Liver (tissue), 7 donors: ENCODE measurements at regions not wholly inside any gene's neighbourhood (a gene's known extent, or its start where the extent isn't known, plus 50 kb on each side); places are given as distances from the start of the nearest gene placed in this dataset.
"Not testable (repeated sequence)": the region's sequence is repeated elsewhere in the genome, so short reads cannot be mapped to it uniquely, and the experiment has no call there.

ENCODE experiments used
- DNase-seq: peaks from one replicate; pipeline ENCODE4 v3.0.0-alpha.2; 2017; ENCODE audit warnings: low spot score
- H3K27ac ChIP-seq, 2 donors: one replicate each; pipeline ENCODE4 v1.7.0; 2013; ENCODE audit warnings: inconsistent platforms in 2 of 2, low read length in 2 of 2, control low read depth in 1 of 2, low read depth in 1 of 2, mild to moderate bottlenecking in 1 of 2
- H3K27me3 ChIP-seq, 4 donors: one replicate each; pipeline versions ENCODE4 v1.6.1 to v1.7.0; 2013; ENCODE audit warnings: low read length in 3 of 4, inconsistent platforms in 1 of 4, mild to moderate bottlenecking in 1 of 4, moderate library complexity in 1 of 4; ENCODE audit not compliant: control insufficient read depth in 4 of 4, insufficient read depth in 4 of 4
- H3K36me3 ChIP-seq, 4 donors: one replicate each; pipeline versions ENCODE4 v1.6.1 to v1.7.0; 2013; ENCODE audit warnings: low read length in 3 of 4, mild to moderate bottlenecking in 3 of 4, low read depth in 1 of 4, moderate library complexity in 1 of 4; ENCODE audit not compliant: control insufficient read depth in 4 of 4, insufficient read depth in 3 of 4
- H3K4me1 ChIP-seq, 4 donors: one replicate each; pipeline versions ENCODE4 v1.6.1 to v1.7.0; 2013; ENCODE audit warnings: low read length in 3 of 4, mild to moderate bottlenecking in 3 of 4, moderate library complexity in 1 of 4; ENCODE audit not compliant: control insufficient read depth in 4 of 4, insufficient read depth in 4 of 4
- H3K4me3 ChIP-seq, 3 donors: one replicate each; pipeline versions ENCODE4 v1.6.1 to v1.7.0; 2013; ENCODE audit warnings: low read length in 3 of 3, control low read depth in 1 of 3, low read depth in 1 of 3, mild to moderate bottlenecking in 1 of 3
- H3K9ac ChIP-seq, 2 donors: one replicate each; pipeline ENCODE4 v1.7.0; 2013; ENCODE audit warnings: low read length in 2 of 2, mild to moderate bottlenecking in 2 of 2, moderate library complexity in 2 of 2, control low read depth in 1 of 2, low read depth in 1 of 2
- H3K9me3 ChIP-seq, 4 donors: one replicate each; pipeline versions ENCODE4 v1.6.1 to v1.7.0; 2013; ENCODE audit warnings: low read length in 3 of 4; ENCODE audit not compliant: control insufficient read depth in 4 of 4
- EGR1 ChIP-seq, 2 donors: IDR thresholded peaks; 2 replicates each; pipeline ENCODE4 v1.6.1; 2016 to 2018; ENCODE audit warnings: antibody characterized with exemption in 2 of 2, low read depth in 2 of 2
- FOXA1 ChIP-seq: IDR thresholded peaks from 2 replicates; pipeline ENCODE4 v1.6.1; 2016; ENCODE audit warnings: antibody characterized with exemption
- GABPA ChIP-seq, 2 donors: IDR thresholded peaks in 1 of 2; conservative IDR thresholded peaks in 1 of 2; 2 replicates each; pipeline ENCODE4 v1.6.1; 2016; ENCODE audit warnings: antibody characterized with exemption in 2 of 2, mild to moderate bottlenecking in 1 of 2, moderate library complexity in 1 of 2
- NR2F2 ChIP-seq: IDR thresholded peaks from 2 replicates; pipeline ENCODE4 v1.6.1; 2016; ENCODE audit warnings: antibody characterized with exemption
- RAD21 ChIP-seq, 2 donors: IDR thresholded peaks; 2 replicates each; pipeline ENCODE4 v1.6.1; 2016; ENCODE audit warnings: antibody characterized with exemption in 2 of 2, mild to moderate bottlenecking in 2 of 2
- RXRA ChIP-seq, 2 donors: IDR thresholded peaks; 2 replicates each; pipeline ENCODE4 v1.6.1; 2017 to 2018; ENCODE audit warnings: antibody characterized with exemption in 2 of 2, mild to moderate bottlenecking in 1 of 2
- SP1 ChIP-seq: IDR thresholded peaks from 2 replicates; pipeline ENCODE4 v1.6.1; 2018; ENCODE audit warnings: antibody characterized with exemption, mild to moderate bottlenecking
- TAF1 ChIP-seq: conservative IDR thresholded peaks from 2 replicates; pipeline ENCODE4 v1.6.1; 2016; ENCODE audit warnings: antibody characterized with exemption, mild to moderate bottlenecking
- YY1 ChIP-seq: IDR thresholded peaks from 2 replicates; pipeline ENCODE4 v1.6.1; 2016; ENCODE audit warnings: antibody characterized with exemption, mild to moderate bottlenecking
- WGBS: extraction: QIAGEN DNeasy Blood & Tissue Kit; methylation state at CpG from one replicate; pipeline ENCODE4 v1.1.7; 2013; 5-methylcytosine and 5-hydroxymethylcytosine counted together
- TF ChIP-seq, protein P1 (sequence below): IDR thresholded peaks from 2 replicates; pipeline ENCODE4 v1.6.1; 2016; ENCODE audit warnings: antibody characterized with exemption, mild to moderate bottlenecking
- TF ChIP-seq, protein P2 (sequence below): IDR thresholded peaks from 2 replicates; pipeline ENCODE4 v1.6.1; 2016; ENCODE audit warnings: antibody characterized with exemption
- TF ChIP-seq, protein P3 (sequence below): IDR thresholded peaks from 2 replicates; pipeline ENCODE4 v1.6.1; 2016; ENCODE audit warnings: antibody characterized with exemption
- donor health status: healthy.
- donor health status: healthy.
- donor health status: healthy.
- donor health status: healthy.

DNA sequence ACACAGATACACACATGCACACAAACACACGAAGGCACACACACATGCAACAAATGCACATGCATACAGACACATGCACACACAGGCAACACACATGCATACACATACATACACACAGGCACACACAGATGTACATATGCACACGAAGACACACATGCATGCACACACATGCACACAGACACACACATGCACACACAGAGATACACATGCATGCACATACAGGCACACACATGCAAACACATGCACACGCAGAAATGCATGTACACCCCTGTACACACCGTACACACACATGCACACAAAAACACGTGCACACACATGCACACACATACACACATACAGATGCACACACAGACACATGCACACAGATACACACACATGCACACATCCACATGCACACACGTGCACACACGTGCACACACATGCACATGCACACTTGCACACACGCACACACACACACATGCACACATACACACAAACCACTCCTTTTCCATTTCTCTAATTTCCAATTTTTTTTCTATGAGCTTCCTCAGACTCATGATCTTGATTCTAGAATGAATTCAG is 63.3 kb upstream of the CCZ1B start:
- WGBS, result 83% methylated on average over 8 of the region's 8 CpGs
- H3K9ac ChIP-seq, result no peak overlapping the region
- H3K4me1 ChIP-seq, result no peaks in the 10 kb centered on the region
- DNase-seq, result no peak
- H3K4me3 ChIP-seq, result no peak overlapping the region
- no peaks in the 10 kb centered on the region for H3K36me3 ChIP-seq
- H3K27ac ChIP-seq, result no peak overlapping the region
- TF ChIP-seq RXRA (IDR thresholded peaks at IDR 0.05), result no peak
- TF ChIP-seq YY1, result no peak
- no peak for TF ChIP-seq EGR1 (IDR thresholded peaks at IDR 0.05; ENCODE audit: low read depth in 2 of 2)
- TF ChIP-seq, protein P1, sequence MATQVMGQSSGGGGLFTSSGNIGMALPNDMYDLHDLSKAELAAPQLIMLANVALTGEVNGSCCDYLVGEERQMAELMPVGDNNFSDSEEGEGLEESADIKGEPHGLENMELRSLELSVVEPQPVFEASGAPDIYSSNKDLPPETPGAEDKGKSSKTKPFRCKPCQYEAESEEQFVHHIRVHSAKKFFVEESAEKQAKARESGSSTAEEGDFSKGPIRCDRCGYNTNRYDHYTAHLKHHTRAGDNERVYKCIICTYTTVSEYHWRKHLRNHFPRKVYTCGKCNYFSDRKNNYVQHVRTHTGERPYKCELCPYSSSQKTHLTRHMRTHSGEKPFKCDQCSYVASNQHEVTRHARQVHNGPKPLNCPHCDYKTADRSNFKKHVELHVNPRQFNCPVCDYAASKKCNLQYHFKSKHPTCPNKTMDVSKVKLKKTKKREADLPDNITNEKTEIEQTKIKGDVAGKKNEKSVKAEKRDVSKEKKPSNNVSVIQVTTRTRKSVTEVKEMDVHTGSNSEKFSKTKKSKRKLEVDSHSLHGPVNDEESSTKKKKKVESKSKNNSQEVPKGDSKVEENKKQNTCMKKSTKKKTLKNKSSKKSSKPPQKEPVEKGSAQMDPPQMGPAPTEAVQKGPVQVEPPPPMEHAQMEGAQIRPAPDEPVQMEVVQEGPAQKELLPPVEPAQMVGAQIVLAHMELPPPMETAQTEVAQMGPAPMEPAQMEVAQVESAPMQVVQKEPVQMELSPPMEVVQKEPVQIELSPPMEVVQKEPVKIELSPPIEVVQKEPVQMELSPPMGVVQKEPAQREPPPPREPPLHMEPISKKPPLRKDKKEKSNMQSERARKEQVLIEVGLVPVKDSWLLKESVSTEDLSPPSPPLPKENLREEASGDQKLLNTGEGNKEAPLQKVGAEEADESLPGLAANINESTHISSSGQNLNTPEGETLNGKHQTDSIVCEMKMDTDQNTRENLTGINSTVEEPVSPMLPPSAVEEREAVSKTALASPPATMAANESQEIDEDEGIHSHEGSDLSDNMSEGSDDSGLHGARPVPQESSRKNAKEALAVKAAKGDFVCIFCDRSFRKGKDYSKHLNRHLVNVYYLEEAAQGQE, result no peak
- TF ChIP-seq SP1, result no peak
- TF ChIP-seq FOXA1, result no peak
- no peak for TF ChIP-seq GABPA (IDR thresholded peaks at IDR 0.05 in 1 of 2, conservative IDR thresholded peaks at IDR 0.05 in 1 of 2)
- TF ChIP-seq RAD21 (IDR thresholded peaks at IDR 0.05), result no peak
- TF ChIP-seq TAF1, result no peak
- no peak for TF ChIP-seq NR2F2
- TF ChIP-seq, protein P2, sequence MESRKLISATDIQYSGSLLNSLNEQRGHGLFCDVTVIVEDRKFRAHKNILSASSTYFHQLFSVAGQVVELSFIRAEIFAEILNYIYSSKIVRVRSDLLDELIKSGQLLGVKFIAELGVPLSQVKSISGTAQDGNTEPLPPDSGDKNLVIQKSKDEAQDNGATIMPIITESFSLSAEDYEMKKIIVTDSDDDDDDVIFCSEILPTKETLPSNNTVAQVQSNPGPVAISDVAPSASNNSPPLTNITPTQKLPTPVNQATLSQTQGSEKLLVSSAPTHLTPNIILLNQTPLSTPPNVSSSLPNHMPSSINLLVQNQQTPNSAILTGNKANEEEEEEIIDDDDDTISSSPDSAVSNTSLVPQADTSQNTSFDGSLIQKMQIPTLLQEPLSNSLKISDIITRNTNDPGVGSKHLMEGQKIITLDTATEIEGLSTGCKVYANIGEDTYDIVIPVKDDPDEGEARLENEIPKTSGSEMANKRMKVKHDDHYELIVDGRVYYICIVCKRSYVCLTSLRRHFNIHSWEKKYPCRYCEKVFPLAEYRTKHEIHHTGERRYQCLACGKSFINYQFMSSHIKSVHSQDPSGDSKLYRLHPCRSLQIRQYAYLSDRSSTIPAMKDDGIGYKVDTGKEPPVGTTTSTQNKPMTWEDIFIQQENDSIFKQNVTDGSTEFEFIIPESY, result no peak
- TF ChIP-seq, protein P3, sequence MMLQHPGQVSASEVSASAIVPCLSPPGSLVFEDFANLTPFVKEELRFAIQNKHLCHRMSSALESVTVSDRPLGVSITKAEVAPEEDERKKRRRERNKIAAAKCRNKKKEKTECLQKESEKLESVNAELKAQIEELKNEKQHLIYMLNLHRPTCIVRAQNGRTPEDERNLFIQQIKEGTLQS, result no peak
- H3K9me3 ChIP-seq, result no peaks in the 10 kb centered on the region
- no peaks in the 10 kb centered on the region for H3K27me3 ChIP-seq

DNA sequence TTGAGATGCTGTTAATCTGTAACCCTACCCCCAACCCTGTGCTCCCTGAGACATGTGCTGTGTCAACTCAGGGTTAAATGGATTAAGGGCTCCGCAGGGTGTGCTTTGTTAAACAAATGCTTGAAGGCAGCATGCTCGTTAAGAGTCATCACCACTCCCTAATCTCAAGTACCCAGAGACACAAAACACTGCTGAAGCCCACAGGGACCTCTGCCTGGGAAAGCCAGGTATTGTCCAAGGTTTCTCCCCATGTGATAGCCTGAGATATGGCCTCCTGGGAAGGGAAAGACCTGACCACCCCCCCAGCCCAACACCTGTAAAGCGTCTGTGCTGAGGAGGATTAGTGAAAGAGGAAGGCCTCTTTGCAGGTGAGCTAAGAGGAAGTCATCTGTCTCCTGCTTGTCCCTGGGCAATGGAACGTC is 76.0 kb upstream of the CCZ1B start:
- 42% methylated on average over 4 of the region's 4 CpGs for WGBS
- H3K36me3 ChIP-seq, H3K27ac ChIP-seq, H3K4me1 ChIP-seq, DNase-seq, H3K4me3 ChIP-seq, H3K9me3 ChIP-seq, H3K9ac ChIP-seq, H3K27me3 ChIP-seq: not testable (repeated sequence)

DNA sequence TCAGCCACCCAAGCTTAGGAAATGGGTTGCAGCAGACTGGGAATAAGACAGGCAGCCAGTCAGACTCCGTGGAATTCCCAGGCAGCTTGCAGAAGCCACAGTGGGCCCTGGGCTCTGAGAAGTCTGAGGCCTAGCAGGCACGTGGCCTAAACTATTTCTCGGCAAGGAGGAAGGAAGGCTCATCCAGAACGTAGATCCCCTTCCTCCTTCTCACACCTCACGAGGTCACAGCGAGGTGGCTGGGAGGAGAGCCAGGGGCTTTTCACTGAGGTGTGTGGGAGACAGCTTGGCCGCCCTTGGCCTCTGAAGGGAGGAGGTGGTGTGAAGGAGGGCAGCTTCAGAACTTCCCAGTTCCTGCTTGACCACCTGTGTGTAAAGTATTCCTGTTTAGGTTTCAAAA is 77.2 kb upstream of the CCZ1B start:
- not testable (repeated sequence) for H3K4me3 ChIP-seq, H3K27me3 ChIP-seq, H3K36me3 ChIP-seq, H3K9ac ChIP-seq, H3K27ac ChIP-seq, DNase-seq, H3K9me3 ChIP-seq, H3K4me1 ChIP-seq
- 64% methylated on average over 7 of the region's 7 CpGs for WGBS

DNA sequence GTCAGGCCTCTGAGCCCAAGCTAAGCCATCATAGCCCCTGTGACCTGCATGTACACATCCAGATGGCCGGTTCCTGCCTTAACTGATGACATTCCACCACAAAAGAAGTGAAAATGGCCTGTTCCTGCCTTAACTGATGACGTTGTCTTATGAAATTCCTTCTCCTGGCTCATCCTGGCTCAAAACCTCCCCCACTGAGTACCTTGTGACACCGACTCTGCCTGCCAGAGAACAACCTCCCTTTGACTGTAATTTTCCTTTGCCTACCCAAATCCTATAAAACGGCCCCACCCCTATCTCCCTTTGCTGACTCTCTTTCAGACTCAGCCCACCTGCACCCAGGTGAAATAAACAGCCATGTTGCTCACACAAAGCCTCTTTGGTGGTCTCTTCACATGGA is 77.7 kb upstream of the CCZ1B start:
- H3K36me3 ChIP-seq, H3K9me3 ChIP-seq, H3K27ac ChIP-seq, H3K4me3 ChIP-seq, H3K9ac ChIP-seq, H3K4me1 ChIP-seq, DNase-seq, H3K27me3 ChIP-seq: not testable (repeated sequence)
- 54% methylated on average over 4 of the region's 4 CpGs for WGBS
